ENCODE measurements at regions not wholly inside any gene's neighbourhood (a gene's known extent, or its start where the extent isn't known, plus 50 kb on each side); places are given as distances from the start of the nearest gene placed in this dataset.

GRCh38 chr12:77521508-77522115 is 309.1 kb upstream of the NAV3 start:
- no peaks in the 10 kb centered on the region for H3K27me3 ChIP-seq (replicated peaks in 1 of 2; ENCODE audit: control insufficient read depth in 2 of 2, insufficient read depth in 2 of 2, low read length in 1 of 2)

More at GRCh38 chr12:77521508-77522115, 309.1 kb upstream of the NAV3 start:
- intact Hi-C loops (cut with micrococcal nuclease; ENCODE audit: unreplicated experiment): no loop called here
- Histone ChIP-seq H3K4me3 (no peak overlapping the region), H3K27ac (ENCODE audit: control insufficient read depth, insufficient read depth) (no peak overlapping the region), H4K20me1 (ENCODE audit: control insufficient read depth, insufficient read depth) (no peaks in the 10 kb centered on the region), H3K4me1 (ENCODE audit: control insufficient read depth, insufficient read depth, low read length) (no peaks in the 10 kb centered on the region), H3K9ac (ENCODE audit: control insufficient read depth, insufficient read depth, low read length) (no peak overlapping the region), H3K36me3 (ENCODE audit: control insufficient read depth in 2 of 2, insufficient read depth in 2 of 2, low read length in 1 of 2) (no peaks in the 10 kb centered on the region), H2AFZ (ENCODE audit: control insufficient read depth, low read depth, low read length) (no peak overlapping the region), H3K9me3 (replicated peaks; ENCODE audit: control insufficient read depth, insufficient read depth, low read length) (no peaks in the 10 kb centered on the region), H3K79me2 (ENCODE audit: control insufficient read depth, insufficient read depth, low read length) (no peaks in the 10 kb centered on the region), H3K4me2 (ENCODE audit: control insufficient read depth, insufficient read depth) (no peak overlapping the region)
- TF ChIP-seq EP300 (IDR thresholded peaks at IDR 0.05; ENCODE audit: borderline replicate concordance in 1 of 2, control insufficient read depth in 1 of 2, low read depth in 2 of 2, low read length in 2 of 2) (no peak), FOXK2 (IDR thresholded peaks at IDR 0.05) (no peak), PAX8 (IDR thresholded peaks at IDR 0.05) (no peak), RFX5 (IDR thresholded peaks at IDR 0.05; ENCODE audit: low read depth, low read length) (no peak), HSF1 (IDR thresholded peaks at IDR 0.05; ENCODE audit: low read depth, low read length) (no peak), MXI1 (IDR thresholded peaks at IDR 0.05; ENCODE audit: low read depth, low read length) (no peak), RELB (IDR thresholded peaks at IDR 0.05; ENCODE audit: low read depth) (no peak), BHLHE40 (IDR thresholded peaks at IDR 0.05; ENCODE audit: borderline replicate concordance in 1 of 2, low read depth in 2 of 2, low read length in 1 of 2) (no peak), POLR2A (IDR thresholded peaks at IDR 0.05; ENCODE audit: low read depth, low read length) (no peak), BMI1 (IDR thresholded peaks at IDR 0.05; ENCODE audit: borderline replicate concordance) (no peak)
- WGBS (ENCODE audit: insufficient coverage, insufficient replicate concordance, low lambda C conversion rate, missing lambda C conversion rate): 0% methylated on average over 1 of the region's 1 CpG
- CTCF ChIA-PET: no interaction called here
- BruUV-seq (replicated peaks): no TSS peak
- DNase-seq (ENCODE audit: low read depth, low spot score) (no peak), FAIRE-seq (no peak), ATAC-seq (no peak)
- RAD21 ChIA-PET (ENCODE audit: unreplicated experiment): interaction anchor here (1.4 kb wide), 1 partner anchor 78 kb away, joined by 3 read pairs; no protein-coding TSS in a partner anchor
- in situ Hi-C loops (cut with MboI): no loop called here
- POLR2A ChIA-PET: no interaction called here
- SMC1A ChIA-PET (ENCODE audit: uncharacterized antibody, unreplicated experiment): interaction anchor here (1.7 kb wide), 1 partner anchor 75 kb away, joined by 4 read pairs; no protein-coding TSS in a partner anchor

All from GM12878 (cell line).